GM13977 (cell line): ENCODE measurements at regions not wholly inside any gene's neighbourhood (a gene's known extent, or its start where the extent isn't known, plus 50 kb on each side); places are given as distances from the start of the nearest gene placed in this dataset.

Experiments used
- DNase-seq: peaks from one replicate; pipeline ENCODE4 v3.0.0; 2012; ENCODE audit warnings: low spot score
- CTCF ChIP-seq: IDR thresholded peaks from 2 replicates; pipeline ENCODE4 v1.5.1; 2012; ENCODE audit warnings: mild to moderate bottlenecking, control low read depth; ENCODE audit not compliant: insufficient read depth; ENCODE audit errors: extremely low read depth, missing control alignments
- in situ Hi-C: fragments of 300-500 bp; cut with MboI; formaldehyde crosslinking; loops from one replicate; pipeline ENCODE4 v1.12.0; 2022; ENCODE audit warnings: low sequenced_read_pairs, low pct_unique_long_range_greater_than_20kb, mixed read lengths, inconsistent platforms; ENCODE audit not compliant: unreplicated experiment

- in situ Hi-C loops, result no loop called here
- TF ChIP-seq CTCF, result no peak
Observed at GRCh38 chr20:23190557-23190956, 104.4 kb upstream of the CD93 start.

GRCh38 chr20:23189854-23190253 is 103.7 kb upstream of the CD93 start:
- in situ Hi-C loops, result no loop called here
- no peak for DNase-seq
- TF ChIP-seq CTCF, result no peak

More at GRCh38 chr20:23190557-23190956, 104.4 kb upstream of the CD93 start:
- DNase-seq, result no peak

GRCh38 chr20:23189341-23189740 is 103.2 kb upstream of the CD93 start:
- DNase-seq, result no peak
- no peak for TF ChIP-seq CTCF
- in situ Hi-C loops, result no loop called here

GRCh38 chr20:23188377-23189169 is 102.4 kb upstream of the CD93 start:
- no peak for TF ChIP-seq CTCF

GRCh38 chr20:23187751-23188150 is 101.6 kb upstream of the CD93 start:
- in situ Hi-C loops, result no loop called here
- no peak for DNase-seq
- TF ChIP-seq CTCF, result no peak

More at GRCh38 chr20:23188377-23189169, 102.4 kb upstream of the CD93 start:
- DNase-seq, result no peak
- in situ Hi-C loops, result no loop called here

- in situ Hi-C loops, result no loop called here
- no peak for TF ChIP-seq CTCF
- DNase-seq, result no peak
Observed at GRCh38 chr20:23186808-23187207, 100.7 kb upstream of the CD93 start.
